GM23338 (cell line): ENCODE measurements at regions not wholly inside any gene's neighbourhood (a gene's known extent, or its start where the extent isn't known, plus 50 kb on each side); places are given as distances from the start of the nearest gene placed in this dataset.

Experiments
- ATAC-seq: fragments of 200-7000 bp; cut with Tn5 transposase; 3 replicates; pipeline ENCODE4 v1.9.1; 2020
- DNase-seq: peaks from one replicate; pipeline ENCODE4 v3.0.0-alpha.2; 2015; ENCODE audit warnings: low spot score
- H2AFZ ChIP-seq: fragments of 200-600 bp; sonication (generic); 2 replicates; pipeline ENCODE4 v1.8.0; 2016; ENCODE audit warnings: antibody characterized with exemption, mild to moderate bottlenecking, moderate library complexity
- H3F3A ChIP-seq: fragments of 200-600 bp; sonication (generic); replicated peaks from 2 replicates; pipeline ENCODE4 v1.8.0; 2017; ENCODE audit warnings: antibody characterized with exemption, mixed run types, low read depth
- H3K27ac ChIP-seq: fragments of 200-600 bp; sonication (generic); 2 replicates; pipeline ENCODE4 v1.6.1; 2016; ENCODE audit warnings: low read depth
- H3K27me3 ChIP-seq: fragments of 200-600 bp; sonication (generic); 2 replicates; pipeline ENCODE4 v1.8.0; 2016; ENCODE audit warnings: mild to moderate bottlenecking, mixed run types, moderate library complexity; ENCODE audit not compliant: insufficient read depth
- H3K36me3 ChIP-seq: fragments of 200-600 bp; sonication (generic); 2 replicates; pipeline ENCODE4 v1.8.0; 2016; ENCODE audit warnings: mild to moderate bottlenecking; ENCODE audit not compliant: insufficient read depth
- H3K4me1 ChIP-seq: fragments of 200-600 bp; sonication (generic); 2 replicates; pipeline ENCODE4 v1.8.0; 2016; ENCODE audit warnings: mild to moderate bottlenecking, moderate library complexity; ENCODE audit not compliant: insufficient read depth
- H3K4me2 ChIP-seq: fragments of 200-600 bp; sonication (generic); 2 replicates; pipeline ENCODE4 v1.7.1; 2017; ENCODE audit warnings: mixed run types
- H3K4me3 ChIP-seq: fragments of 200-600 bp; sonication (generic); 2 replicates; pipeline ENCODE4 v1.6.1; 2016; ENCODE audit warnings: mixed run types
- H3K79me2 ChIP-seq: fragments of 200-600 bp; sonication (generic); replicated peaks from 2 replicates; pipeline ENCODE4 v1.8.0; 2017; ENCODE audit warnings: mild to moderate bottlenecking; ENCODE audit not compliant: insufficient read depth
- H3K9me2 ChIP-seq: fragments of 200-600 bp; sonication (generic); 2 replicates; pipeline ENCODE4 v1.8.0; 2017; ENCODE audit not compliant: insufficient read depth
- H4K20me1 ChIP-seq: fragments of 200-600 bp; sonication (generic); replicated peaks from 2 replicates; pipeline ENCODE4 v1.8.0; 2017; ENCODE audit warnings: mild to moderate bottlenecking; ENCODE audit not compliant: insufficient read depth
- H3K27ac Mint-ChIP-seq: 2 replicates; pipeline ENCODE4 v1.8.0; 2020; ENCODE audit warnings: inconsistent platforms, mild to moderate bottlenecking, moderate library complexity, mixed read lengths
- H3K27me3 Mint-ChIP-seq: 3 replicates; pipeline ENCODE4 v1.8.0; 2022; ENCODE audit warnings: low read depth, mild to moderate bottlenecking, moderate library complexity, mixed read lengths, inconsistent platforms; ENCODE audit not compliant: insufficient read depth, poor library complexity
- H3K36me3 Mint-ChIP-seq: 3 replicates; pipeline ENCODE4 v1.8.0; 2021; ENCODE audit warnings: low read depth, mild to moderate bottlenecking, inconsistent platforms, moderate library complexity, mixed read lengths
- H3K4me1 Mint-ChIP-seq: 3 replicates; pipeline ENCODE4 v1.8.0; 2020; ENCODE audit warnings: mild to moderate bottlenecking, inconsistent platforms, mixed read lengths
- H3K4me3 Mint-ChIP-seq: 3 replicates; pipeline ENCODE4 v1.8.0; 2021; ENCODE audit warnings: moderate library complexity, mild to moderate bottlenecking, inconsistent platforms, mixed read lengths
- H3K9me3 Mint-ChIP-seq: 3 replicates; pipeline ENCODE4 v1.8.0; 2020; ENCODE audit warnings: moderate library complexity, mild to moderate bottlenecking, inconsistent platforms, mixed read lengths
- CREB1 ChIP-seq: fragments of 250-450 bp; sonication (Bioruptor Pico); IDR thresholded peaks from 2 replicates; pipeline ENCODE4 v1.5.0; 2020; ENCODE audit warnings: low read depth, mild to moderate bottlenecking, moderate library complexity
- ETS1 ChIP-seq: IDR thresholded peaks from 2 replicates; pipeline ENCODE4 v1.6.1; 2016; ENCODE audit warnings: antibody characterized with exemption
- EZH2 ChIP-seq: fragments of 200-600 bp; sonication (generic); IDR thresholded peaks from one replicate; pipeline ENCODE4 v1.8.0; 2017; ENCODE audit warnings: antibody characterized with exemption, mild to moderate bottlenecking, low read depth; ENCODE audit not compliant: unreplicated experiment
- EZH2phosphoT487 ChIP-seq: fragments of 200-600 bp; sonication (generic); IDR thresholded peaks from one replicate; pipeline ENCODE4 v1.8.1; 2018; ENCODE audit warnings: antibody characterized with exemption; ENCODE audit not compliant: unreplicated experiment
- JUNB ChIP-seq: IDR thresholded peaks from one replicate; pipeline ENCODE4 v1.6.1; 2016; ENCODE audit warnings: antibody characterized with exemption; ENCODE audit not compliant: unreplicated experiment
- NANOG ChIP-seq: IDR thresholded peaks from 2 replicates; pipeline ENCODE4 v1.6.1; 2016; ENCODE audit warnings: antibody characterized with exemption, borderline replicate concordance
- POLR2AphosphoS5 ChIP-seq: IDR thresholded peaks from 2 replicates; pipeline ENCODE4 v1.6.1; 2016; ENCODE audit warnings: antibody characterized with exemption, low read depth
- REST ChIP-seq: IDR thresholded peaks from one replicate; pipeline ENCODE4 v1.6.1; 2018; ENCODE audit warnings: antibody characterized with exemption; ENCODE audit not compliant: unreplicated experiment
- STAT1 ChIP-seq: IDR thresholded peaks from one replicate; pipeline ENCODE4 v1.6.1; 2016; ENCODE audit warnings: antibody characterized with exemption; ENCODE audit not compliant: unreplicated experiment
- ZNF114 ChIP-seq: fragments of 250-450 bp; sonication (Bioruptor Pico); IDR thresholded peaks from 2 replicates; pipeline ENCODE4 v1.5.0; 2020; ENCODE audit warnings: mild to moderate bottlenecking, moderate library complexity
- ZNF331 ChIP-seq: fragments of 250-450 bp; sonication (Bioruptor Pico); IDR thresholded peaks from 2 replicates; pipeline ENCODE4 v1.5.0; 2020; ENCODE audit warnings: low read depth, mild to moderate bottlenecking, moderate library complexity
- ZNF462 ChIP-seq: fragments of 250-450 bp; sonication (Bioruptor Pico); IDR thresholded peaks from 2 replicates; pipeline ENCODE4 v1.5.0; 2020; ENCODE audit warnings: mild to moderate bottlenecking, moderate library complexity
- TF ChIP-seq, protein P1 (sequence below), 2 experiments: fragments of 200-600 bp in 1 of 2; sonication (generic) in 1 of 2; conservative IDR thresholded peaks; 2 replicates each; pipeline versions ENCODE4 v1.5.1 to v1.6.1; 2016 to 2017; ENCODE audit warnings: antibody characterized with exemption in 2 of 2, low read depth in 2 of 2, mild to moderate bottlenecking in 2 of 2, moderate library complexity in 1 of 2

DNA sequence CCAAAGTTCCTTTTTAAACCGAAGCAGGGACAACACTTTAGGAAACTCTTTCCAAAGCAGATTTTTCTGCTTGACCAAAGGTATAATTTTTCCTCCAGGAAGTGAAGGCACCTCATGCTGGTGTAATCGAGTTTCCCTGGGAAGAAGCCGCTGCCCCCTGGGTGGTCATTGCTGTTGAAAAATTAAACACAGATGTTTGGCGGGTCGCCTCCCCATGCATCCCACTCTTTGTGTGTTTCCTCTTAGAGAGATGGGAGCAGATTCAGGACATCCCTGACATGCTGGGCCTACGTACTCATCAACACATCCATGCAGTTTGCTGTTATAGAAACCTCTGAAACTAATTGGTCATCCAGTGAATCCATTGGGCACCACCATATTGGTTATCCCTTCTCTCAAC lies 179.2 kb upstream of the HCCS start:
- no peak overlapping the region for H3K4me2 ChIP-seq
- no peak overlapping the region for H3K4me3 ChIP-seq
- no peaks in the 10 kb centered on the region for H3K36me3 ChIP-seq
- no peaks in the 10 kb centered on the region for H3K79me2 ChIP-seq
- H2AFZ ChIP-seq = no peak overlapping the region
- ATAC-seq = no peak
- no peaks in the 10 kb centered on the region for H3K4me1 Mint-ChIP-seq
- H4K20me1 ChIP-seq = no peaks in the 10 kb centered on the region
- no peak overlapping the region for H3K27ac ChIP-seq
- no peak overlapping the region for H3K4me3 Mint-ChIP-seq
- DNase-seq = no peak
- peaks cover 2% of the 10 kb centered on the region for H3K27me3 Mint-ChIP-seq
- TF ChIP-seq STAT1 = no peak
- no peak for TF ChIP-seq POLR2AphosphoS5
- no peak for TF ChIP-seq ETS1
- TF ChIP-seq CREB1 (CRISPR knock-in tag) = no peak
- no peak for TF ChIP-seq ZNF114 (CRISPR knock-in tag)
- TF ChIP-seq, protein P1, sequence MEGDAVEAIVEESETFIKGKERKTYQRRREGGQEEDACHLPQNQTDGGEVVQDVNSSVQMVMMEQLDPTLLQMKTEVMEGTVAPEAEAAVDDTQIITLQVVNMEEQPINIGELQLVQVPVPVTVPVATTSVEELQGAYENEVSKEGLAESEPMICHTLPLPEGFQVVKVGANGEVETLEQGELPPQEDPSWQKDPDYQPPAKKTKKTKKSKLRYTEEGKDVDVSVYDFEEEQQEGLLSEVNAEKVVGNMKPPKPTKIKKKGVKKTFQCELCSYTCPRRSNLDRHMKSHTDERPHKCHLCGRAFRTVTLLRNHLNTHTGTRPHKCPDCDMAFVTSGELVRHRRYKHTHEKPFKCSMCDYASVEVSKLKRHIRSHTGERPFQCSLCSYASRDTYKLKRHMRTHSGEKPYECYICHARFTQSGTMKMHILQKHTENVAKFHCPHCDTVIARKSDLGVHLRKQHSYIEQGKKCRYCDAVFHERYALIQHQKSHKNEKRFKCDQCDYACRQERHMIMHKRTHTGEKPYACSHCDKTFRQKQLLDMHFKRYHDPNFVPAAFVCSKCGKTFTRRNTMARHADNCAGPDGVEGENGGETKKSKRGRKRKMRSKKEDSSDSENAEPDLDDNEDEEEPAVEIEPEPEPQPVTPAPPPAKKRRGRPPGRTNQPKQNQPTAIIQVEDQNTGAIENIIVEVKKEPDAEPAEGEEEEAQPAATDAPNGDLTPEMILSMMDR (conservative IDR thresholded peaks at IDR 0.05; ENCODE audit: low read depth in 2 of 2) = no peak
- TF ChIP-seq JUNB = no peak
- TF ChIP-seq ZNF331 (CRISPR knock-in tag) = no peak
- no peak for TF ChIP-seq REST
- no peak for TF ChIP-seq EZH2phosphoT487
- no peak for TF ChIP-seq EZH2
- no peak for TF ChIP-seq NANOG
- TF ChIP-seq ZNF462 (CRISPR knock-in tag) = no peak
- no peak overlapping the region for H3K27ac Mint-ChIP-seq
- H3K9me2 ChIP-seq = no peaks in the 10 kb centered on the region
- no peaks in the 10 kb centered on the region for H3F3A ChIP-seq
- no peaks in the 10 kb centered on the region for H3K27me3 ChIP-seq
- H3K4me1 ChIP-seq = no peaks in the 10 kb centered on the region
- H3K9me3 Mint-ChIP-seq = peaks cover 5% of the 10 kb centered on the region; the same call in 1 of the 3 replicates
- no peaks in the 10 kb centered on the region; the same call in 2 of the 3 replicates for H3K36me3 Mint-ChIP-seq
